H9 (cell line): ENCODE measurements at regions not wholly inside any gene's neighbourhood (a gene's known extent, or its start where the extent isn't known, plus 50 kb on each side); places are given as distances from the start of the nearest gene placed in this dataset.

Experiments
- DNase-seq: peaks from one replicate; pipeline ENCODE4 v3.0.0-alpha.2; 2017
- H2AFZ ChIP-seq: one replicate; pipeline ENCODE4 v1.6.1; 2013; ENCODE audit warnings: mild to moderate bottlenecking, low read length, control low read depth, moderate library complexity
- H2AK5ac ChIP-seq: 2 replicates; pipeline ENCODE4 v1.6.1; 2013; ENCODE audit warnings: low read length, control low read depth, mixed read lengths; ENCODE audit not compliant: insufficient read length
- H2BK120ac ChIP-seq: one replicate; pipeline ENCODE4 v1.6.1; 2013; ENCODE audit warnings: low read depth, mild to moderate bottlenecking, low read length, control low read depth, inconsistent platforms; ENCODE audit not compliant: poor library complexity, severe bottlenecking
- H2BK12ac ChIP-seq: 2 replicates; pipeline ENCODE4 v1.6.1; 2013; ENCODE audit warnings: low read length, control low read depth, mixed read lengths, low read depth; ENCODE audit not compliant: insufficient read length
- H2BK15ac ChIP-seq: 2 replicates; pipeline ENCODE4 v1.6.1; 2013; ENCODE audit warnings: low read depth, low read length, control low read depth
- H2BK20ac ChIP-seq: one replicate; pipeline ENCODE4 v1.6.1; 2013; ENCODE audit warnings: low read depth, mild to moderate bottlenecking, low read length, control low read depth, inconsistent platforms; ENCODE audit not compliant: poor library complexity, severe bottlenecking
- H2BK5ac ChIP-seq: 2 replicates; pipeline ENCODE4 v1.6.1; 2013; ENCODE audit warnings: low read length, control low read depth, mixed read lengths; ENCODE audit not compliant: insufficient read length
- H3K14ac ChIP-seq: 2 replicates; pipeline ENCODE4 v1.6.1; 2013; ENCODE audit warnings: low read length, control low read depth; ENCODE audit not compliant: insufficient read depth
- H3K18ac ChIP-seq: 2 replicates; pipeline ENCODE4 v1.6.1; 2013; ENCODE audit warnings: low read depth, mild to moderate bottlenecking, mixed read lengths, low read length, control low read depth; ENCODE audit not compliant: insufficient read length
- H3K23ac ChIP-seq: 2 replicates; pipeline ENCODE4 v1.6.1; 2013; ENCODE audit warnings: low read length, control low read depth, mixed read lengths, low read depth; ENCODE audit not compliant: insufficient read length
- H3K23me2 ChIP-seq: 2 replicates; pipeline ENCODE4 v1.6.1; 2013; ENCODE audit warnings: low read depth, mild to moderate bottlenecking, mixed read lengths, low read length, control low read depth; ENCODE audit not compliant: insufficient read length, poor library complexity, severe bottlenecking
- H3K27ac ChIP-seq: 2 replicates; pipeline ENCODE4 v1.5.1; 2013; ENCODE audit warnings: low read length, control low read depth, mixed read lengths, low read depth; ENCODE audit not compliant: insufficient read length
- H3K27me3 ChIP-seq: 2 replicates; pipeline ENCODE4 v1.6.1; 2013; ENCODE audit warnings: low read length, control low read depth, inconsistent platforms; ENCODE audit not compliant: insufficient read depth
- H3K4ac ChIP-seq: 2 replicates; pipeline ENCODE4 v1.6.1; 2013; ENCODE audit warnings: low read depth, mild to moderate bottlenecking, control low read depth, inconsistent platforms, low read length, moderate library complexity
- H3K4me1 ChIP-seq: 2 replicates; pipeline ENCODE4 v1.6.1; 2013; ENCODE audit warnings: low read length, control low read depth, inconsistent platforms; ENCODE audit not compliant: insufficient read depth
- H3K4me2 ChIP-seq: 2 replicates; pipeline ENCODE4 v1.6.1; 2013; ENCODE audit warnings: low read length, control low read depth, mixed read lengths; ENCODE audit not compliant: insufficient read length, insufficient read depth
- H3K56ac ChIP-seq: 2 replicates; pipeline ENCODE4 v1.6.1; 2013; ENCODE audit warnings: low read depth, mild to moderate bottlenecking, mixed read lengths, low read length, control low read depth; ENCODE audit not compliant: insufficient read length
- H3K79me1 ChIP-seq: 2 replicates; pipeline ENCODE4 v1.6.1; 2013; ENCODE audit warnings: low read depth, mild to moderate bottlenecking, moderate library complexity, low read length, control low read depth, inconsistent platforms; ENCODE audit not compliant: insufficient read depth, poor library complexity, severe bottlenecking
- H3K79me2 ChIP-seq: 2 replicates; pipeline ENCODE4 v1.6.1; 2013; ENCODE audit warnings: low read length, control low read depth, inconsistent platforms; ENCODE audit not compliant: insufficient read depth
- H3K9ac ChIP-seq: 2 replicates; pipeline ENCODE4 v1.6.1; 2013; ENCODE audit warnings: low read length, control low read depth, mixed read lengths; ENCODE audit not compliant: insufficient read length; ENCODE audit errors: extremely low read depth
- H3K9me3 ChIP-seq: one replicate; pipeline ENCODE4 v1.6.1; 2013; ENCODE audit warnings: low read depth, low read length, inconsistent platforms; ENCODE audit not compliant: control insufficient read depth
- H3T11ph ChIP-seq: one replicate; pipeline ENCODE4 v1.6.1; 2013; ENCODE audit warnings: mild to moderate bottlenecking, low read length, control low read depth, inconsistent platforms
- H4K20me1 ChIP-seq: one replicate; pipeline ENCODE4 v1.6.1; 2013; ENCODE audit not compliant: control insufficient read depth, insufficient read length, insufficient read depth
- H4K5ac ChIP-seq: 2 replicates; pipeline ENCODE4 v1.6.1; 2013; ENCODE audit warnings: low read depth, mild to moderate bottlenecking, mixed read lengths, low read length, control low read depth; ENCODE audit not compliant: insufficient read length
- H4K8ac ChIP-seq: replicated peaks from 2 replicates; pipeline ENCODE4 v1.6.1; 2013; ENCODE audit warnings: low read length, control low read depth, mixed read lengths, low read depth; ENCODE audit not compliant: insufficient read length
- H4K91ac ChIP-seq: 2 replicates; pipeline ENCODE4 v1.6.1; 2013; ENCODE audit warnings: low read depth, mild to moderate bottlenecking, moderate library complexity, mixed read lengths, low read length, control low read depth; ENCODE audit not compliant: insufficient read length
- H3K27ac Mint-ChIP-seq, 3 experiments: 2 replicates in 2 of 3; 3 replicates in 1 of 3; pipeline ENCODE4 v1.8.0; 2020 to 2021; ENCODE audit warnings: mixed read lengths in 3 of 3, mild to moderate bottlenecking in 1 of 3, moderate library complexity in 1 of 3
- H3K27me3 Mint-ChIP-seq: 2 replicates; pipeline ENCODE4 v1.8.0; 2021; ENCODE audit warnings: low read depth, mild to moderate bottlenecking, moderate library complexity, mixed read lengths
- H3K36me3 Mint-ChIP-seq, 3 experiments: 2 replicates in 2 of 3; 3 replicates in 1 of 3; pipeline ENCODE4 v1.8.0; 2020 to 2021; ENCODE audit warnings: low read depth in 3 of 3, mixed read lengths in 3 of 3; ENCODE audit not compliant: insufficient read depth in 1 of 3
- H3K4me1 Mint-ChIP-seq, 2 experiments: 2 replicates each; pipeline ENCODE4 v1.8.0; 2020; ENCODE audit warnings: mixed read lengths in 2 of 2
- H3K4me3 Mint-ChIP-seq, 2 experiments: 2 replicates in 1 of 2; 3 replicates in 1 of 2; pipeline ENCODE4 v1.8.0; 2020 to 2021; ENCODE audit warnings: mild to moderate bottlenecking in 2 of 2, mixed read lengths in 2 of 2, moderate library complexity in 1 of 2
- H3K9me3 Mint-ChIP-seq, 2 experiments: 2 replicates in 1 of 2; 3 replicates in 1 of 2; pipeline ENCODE4 v1.8.0; 2020; ENCODE audit warnings: mild to moderate bottlenecking in 2 of 2, mixed read lengths in 2 of 2, moderate library complexity in 1 of 2
- CTCF ChIP-seq: fragments of 200-600 bp; sonication (generic); conservative IDR thresholded peaks from 3 replicates; pipeline ENCODE4 v1.8.0; 2021; ENCODE audit warnings: antibody characterized with exemption, mild to moderate bottlenecking
- WGBS: extraction: QIAGEN DNeasy Blood & Tissue Kit; methylation state at CpG from one replicate; pipeline ENCODE4 v1.1.7; 2013; ENCODE audit warnings: missing lambda C conversion rate, low lambda C conversion rate, mixed read lengths; ENCODE audit not compliant: insufficient read length; ENCODE audit errors: extremely low coverage; 5-methylcytosine and 5-hydroxymethylcytosine counted together

- Mint-ChIP-seq H3K4me3 (no peak overlapping the region), H3K36me3 (no peaks in the 10 kb centered on the region)
- H3K23me2 ChIP-seq, result no peaks in the 10 kb centered on the region
These were observed 221.2 kb upstream of the SFSWAP start for GRCh38 chr12:131489718-131490117.

More at GRCh38 chr12:131489718-131490117, 221.2 kb upstream of the SFSWAP start:
- Mint-ChIP-seq H3K4me1 (0 out of 4 replicates have a peak, but pooled peaks cover 0 to 3% of the 10 kb centered on the region in 2 experiments), H3K27ac (no peak overlapping the region), H3K9me3 (no peaks in the 10 kb centered on the region), H3K27me3 (peaks cover 21% of the 10 kb centered on the region)
- Histone ChIP-seq H2BK20ac (no peak overlapping the region), H4K5ac (no peak overlapping the region), H3K18ac (no peak overlapping the region), H2AK5ac (no peak overlapping the region), H2BK5ac (no peak overlapping the region), H3K9ac (no peak overlapping the region), H2AFZ (no peak overlapping the region), H3K4me2 (no peak overlapping the region), H2BK12ac (no peak overlapping the region), H3K4ac (no peak overlapping the region), H3K27ac (no peak overlapping the region), H3K27me3 (no peaks in the 10 kb centered on the region; the same call in 1 of the 2 replicates), H4K8ac (no peak overlapping the region), H3K56ac (no peak overlapping the region), H2BK15ac (no peak overlapping the region), H2BK120ac (no peak overlapping the region), H4K91ac (no peak overlapping the region), H3K79me2 (no peaks in the 10 kb centered on the region), H4K20me1 (no peaks in the 10 kb centered on the region), H3K23ac (no peak overlapping the region), H3T11ph (no peak overlapping the region), H3K14ac (no peak overlapping the region), H3K4me1 (no peaks in the 10 kb centered on the region), H3K9me3 (no peaks in the 10 kb centered on the region), H3K79me1 (no peaks in the 10 kb centered on the region)
- WGBS, result no CpG with 5 or more reads among the region's 3 CpGs
- no peak for TF ChIP-seq CTCF
- DNase-seq, result no peak
